Fibroblast of pulmonary artery (primary cell): ENCODE measurements at regions not wholly inside any gene's neighbourhood (a gene's known extent, or its start where the extent isn't known, plus 50 kb on each side); places are given as distances from the start of the nearest gene placed in this dataset.

Source experiments
- DNase-seq: peaks from one replicate; pipeline ENCODE4 v3.0.0-alpha.2; 2010; ENCODE audit warnings: low read depth
- H3K4me3 ChIP-seq: replicated peaks from 2 replicates; pipeline ENCODE4 v1.5.1; 2011; ENCODE audit warnings: low read depth, mild to moderate bottlenecking, control low read depth, low read length, moderate library complexity
- CTCF ChIP-seq: IDR thresholded peaks from 2 replicates; pipeline ENCODE4 v1.5.1; 2011; ENCODE audit warnings: mild to moderate bottlenecking, control low read depth, low read length, inconsistent platforms; ENCODE audit errors: missing control alignments

- H3K4me3 ChIP-seq: no peak overlapping the region
- no peak for TF ChIP-seq CTCF
- no peak for DNase-seq
Observed at GRCh38 chr14:65279510-65279909, 133.0 kb upstream of the FUT8 start.

- no peak overlapping the region for H3K4me3 ChIP-seq
- no peak for DNase-seq
- TF ChIP-seq CTCF: no peak
Observed at GRCh38 chr14:65279958-65280357, 132.6 kb upstream of the FUT8 start.

- H3K4me3 ChIP-seq: no peak overlapping the region
- no peak for DNase-seq
- TF ChIP-seq CTCF: no peak
Observed at GRCh38 chr14:65280653-65281052, 131.9 kb upstream of the FUT8 start.

GRCh38 chr14:65281991-65282895 lies 130.3 kb upstream of the FUT8 start:
- H3K4me3 ChIP-seq: no peak overlapping the region
- no peak for TF ChIP-seq CTCF
- peak; percentile 74 for DNase-seq

- TF ChIP-seq CTCF: no peak
- H3K4me3 ChIP-seq: no peak overlapping the region
- DNase-seq: no peak
Observed at GRCh38 chr14:65282896-65283253, 129.7 kb upstream of the FUT8 start.

GRCh38 chr14:65286443-65286842 lies 126.1 kb upstream of the FUT8 start:
- TF ChIP-seq CTCF: peak; percentile 20
- DNase-seq: peak; percentile 30
- no peak overlapping the region for H3K4me3 ChIP-seq
